GM12878 (cell line): ENCODE measurements at regions not wholly inside any gene's neighbourhood (a gene's known extent, or its start where the extent isn't known, plus 50 kb on each side); places are given as distances from the start of the nearest gene placed in this dataset.

Source experiments
- ATAC-seq: fragments of 200-7000 bp; cut with Tn5 transposase; 3 replicates; pipeline ENCODE4 v1.9.1; 2020; ENCODE audit warnings: mild to moderate bottlenecking, moderate library complexity
- BruUV-seq: library from RNA; stranded (reverse); fragments of 400-500 nt; replicated peaks from 2 replicates; lab custom pipeline; 2021; lab: Mats Ljungman, UMichigan
- CTCF ChIA-PET: fragments of 300-600 bp; sonication (Branson Sonifier 250); formaldehyde crosslinking; extraction: SDS; loops from one replicate; lab custom pipeline; 2021; ENCODE audit warnings: inconsistent platforms; lab: Yijun Ruan, JAX
- POLR2A ChIA-PET: fragments of 350-600 bp; formaldehyde crosslinking; extraction: SDS; loops from one replicate; lab custom pipeline; 2021; ENCODE audit warnings: inconsistent platforms; lab: Charles Lee
- RAD21 ChIA-PET: fragments of 300-600 bp; sonication (Branson Sonifier 250); formaldehyde crosslinking; loops from one replicate; lab custom pipeline; 2023; ENCODE audit warnings: antibody characterized with exemption; ENCODE audit not compliant: unreplicated experiment; lab: Charles Lee
- SMC1A ChIA-PET: fragments of 300-600 bp; sonication (Branson Sonifier 250); formaldehyde crosslinking; loops from one replicate; lab custom pipeline; 2023; ENCODE audit not compliant: unreplicated experiment, uncharacterized antibody; lab: Charles Lee
- DNase-seq: peaks from one replicate; pipeline ENCODE4 v3.0.0-alpha.2; 2011; ENCODE audit warnings: low read depth, low spot score
- FAIRE-seq: peaks from 3 replicates; lab custom pipeline; 2011; peaks lifted over from hg19 to GRCh38; lab: Jason Lieb, UNC
- H2AFZ ChIP-seq: 2 replicates; pipeline ENCODE4 v1.6.0; 2011; ENCODE audit warnings: low read depth, low read length, control low read depth; ENCODE audit not compliant: control insufficient read depth
- H3K27ac ChIP-seq: 2 replicates; pipeline ENCODE4 v1.5.1; 2011; ENCODE audit warnings: control low read depth; ENCODE audit not compliant: control insufficient read depth, insufficient read depth
- H3K27me3 ChIP-seq, 2 experiments: replicated peaks in 1 of 2; 2 replicates each; pipeline versions ENCODE4 v1.6.0 to v1.6.1; 2011; ENCODE audit warnings: low read length in 1 of 2; ENCODE audit not compliant: control insufficient read depth in 2 of 2, insufficient read depth in 2 of 2
- H3K36me3 ChIP-seq, 2 experiments: 2 replicates each; pipeline ENCODE4 v1.5.1; 2011; ENCODE audit warnings: low read length in 1 of 2; ENCODE audit not compliant: control insufficient read depth in 2 of 2, insufficient read depth in 2 of 2
- H3K4me1 ChIP-seq: 2 replicates; pipeline ENCODE4 v1.6.1; 2011; ENCODE audit warnings: mild to moderate bottlenecking, low read length, moderate library complexity, mixed read lengths; ENCODE audit not compliant: control insufficient read depth, insufficient read depth
- H3K4me2 ChIP-seq: 2 replicates; pipeline ENCODE4 v1.6.0; 2011; ENCODE audit warnings: control low read depth; ENCODE audit not compliant: control insufficient read depth, insufficient read depth
- H3K4me3 ChIP-seq: fragments of 200-600 bp; sonication (generic); 2 replicates; pipeline ENCODE4 v1.5.1; 2016
- H3K79me2 ChIP-seq: 2 replicates; pipeline ENCODE4 v1.6.0; 2011; ENCODE audit warnings: low read length; ENCODE audit not compliant: control insufficient read depth, insufficient read depth
- H3K9ac ChIP-seq: 2 replicates; pipeline ENCODE4 v1.8.0; 2011; ENCODE audit warnings: low read length, control low read depth, mixed read lengths; ENCODE audit not compliant: control insufficient read depth, insufficient read depth
- H3K9me3 ChIP-seq: replicated peaks from 3 replicates; pipeline ENCODE4 v1.5.1; 2011; ENCODE audit warnings: mild to moderate bottlenecking, low read length; ENCODE audit not compliant: control insufficient read depth, insufficient read depth
- H4K20me1 ChIP-seq: 2 replicates; pipeline ENCODE4 v1.6.0; 2011; ENCODE audit not compliant: control insufficient read depth, insufficient read depth
- ATF7 ChIP-seq: fragments of 450-650 bp; IDR thresholded peaks from 2 replicates; pipeline ENCODE4 v1.6.1; 2016; ENCODE audit warnings: low read depth, mild to moderate bottlenecking
- CEBPZ ChIP-seq: fragments of 150-350 bp; IDR thresholded peaks from 2 replicates; pipeline ENCODE4 v1.6.1; 2016; ENCODE audit warnings: low read depth, low read length
- CREM ChIP-seq: IDR thresholded peaks from 2 replicates; pipeline ENCODE4 v1.6.1; 2014; ENCODE audit warnings: antibody characterized with exemption, low read depth
- DPF2 ChIP-seq: fragments of 450-650 bp; IDR thresholded peaks from 2 replicates; pipeline ENCODE4 v1.6.1; 2017; ENCODE audit warnings: mild to moderate bottlenecking
- MEF2B ChIP-seq: fragments of 450-650 bp; IDR thresholded peaks from 2 replicates; pipeline ENCODE4 v1.6.1; 2018; ENCODE audit warnings: mild to moderate bottlenecking, moderate library complexity; ENCODE audit not compliant: partially characterized antibody, poor library complexity, severe bottlenecking
- NR2C2 ChIP-seq: IDR thresholded peaks from 2 replicates; pipeline ENCODE4 v1.6.1; 2011; ENCODE audit warnings: borderline replicate concordance, low read depth; ENCODE audit not compliant: control insufficient read depth, insufficient read length
- RFX5 ChIP-seq: IDR thresholded peaks from 2 replicates; pipeline ENCODE4 v1.6.1; 2011; ENCODE audit warnings: low read depth, low read length, improper control_type of control experiment
- SMARCA5 ChIP-seq: fragments of 450-650 bp; IDR thresholded peaks from 2 replicates; pipeline ENCODE4 v1.6.1; 2017; ENCODE audit warnings: mild to moderate bottlenecking
- TAF1 ChIP-seq: IDR thresholded peaks from 2 replicates; pipeline ENCODE4 v1.6.1; 2011; ENCODE audit warnings: mild to moderate bottlenecking, low read depth, low read length, borderline replicate concordance
- TBL1XR1 ChIP-seq: IDR thresholded peaks from 2 replicates; pipeline ENCODE4 v1.6.1; 2012; ENCODE audit warnings: low read depth, low read length, improper control_type of control experiment
- TCF12 ChIP-seq: IDR thresholded peaks from 2 replicates; pipeline ENCODE4 v1.6.1; 2011; ENCODE audit warnings: low read depth, mild to moderate bottlenecking, low read length
- in situ Hi-C: fragments of 300-500 bp; cut with MboI; formaldehyde crosslinking; loops from 9 replicates; pipeline ENCODE4 v1.14.3; 2018; ENCODE audit warnings: mixed read lengths
- intact Hi-C: fragments of 100-400 bp; cut with micrococcal nuclease; formaldehyde crosslinking; loops from one replicate; pipeline ENCODE4 v1.14.2; 2022; ENCODE audit not compliant: unreplicated experiment

- Histone ChIP-seq H3K9ac (no peak overlapping the region), H3K4me3 (no peak overlapping the region), H3K9me3 (peaks cover 3% of the 10 kb centered on the region; the same call in 2 of the 3 replicates), H4K20me1 (no peaks in the 10 kb centered on the region), H2AFZ (no peak overlapping the region), H3K27ac (no peak overlapping the region), H3K4me2 (no peak overlapping the region), H3K4me1 (no peaks in the 10 kb centered on the region), H3K36me3 (no peaks in the 10 kb centered on the region), H3K79me2 (no peaks in the 10 kb centered on the region), H3K27me3 (peaks cover 0 to 3% of the 10 kb centered on the region in 2 experiments; a peak in 2 of 4 replicates)
- intact Hi-C loops = no loop called here
- SMC1A ChIA-PET = no interaction called here
- ATAC-seq = no peak
- TF ChIP-seq MEF2B (no peak), TCF12 (no peak), RFX5 (no peak), TAF1 (no peak), DPF2 (no peak), NR2C2 (no peak), TBL1XR1 (no peak), SMARCA5 (no peak), CEBPZ (no peak), CREM (no peak), ATF7 (no peak)
- CTCF ChIA-PET = no interaction called here
- POLR2A ChIA-PET = no interaction called here
- DNase-seq = no peak
- in situ Hi-C loops = no loop called here
- no peak for FAIRE-seq
- RAD21 ChIA-PET = no interaction called here
- BruUV-seq = no TSS peak
Measured at GRCh38 chr3:198096015-198096414, 136.0 kb downstream of the LMLN start.
